K562 (cell line): ENCODE measurements at regions not wholly inside any gene's neighbourhood (a gene's known extent, or its start where the extent isn't known, plus 50 kb on each side); places are given as distances from the start of the nearest gene placed in this dataset.

Experiments
- ATAC-seq: fragments of 200-7000 bp; cut with Tn5 transposase; 3 replicates; pipeline ENCODE4 v1.9.1; 2020; ENCODE audit warnings: moderate library complexity
- BruUV-seq: library from RNA; stranded (reverse); fragments of 400-500 nt; replicated peaks from 2 replicates; lab custom pipeline; 2021; lab: Mats Ljungman, UMichigan
- CTCF ChIA-PET: fragments of 300-600 bp; formaldehyde crosslinking; extraction: SDS; loops from one replicate; lab custom pipeline; 2021; ENCODE audit warnings: low intra/inter-chr PET ratio; lab: Yijun Ruan, JAX
- POLR2A ChIA-PET: fragments of 300-600, 350-650 bp; sonication (Branson Sonifier 250); formaldehyde crosslinking; extraction: SDS; loops from one replicate; lab custom pipeline; 2021; ENCODE audit warnings: antibody characterized with exemption, inconsistent platforms; lab: Yijun Ruan, JAX
- DNase-seq, 4 experiments: peaks; one replicate each; pipeline versions ENCODE4 v3.0.0 to v3.0.0-alpha.2; 2011 to 2018; ENCODE audit warnings: low spot score in 3 of 4, mixed read lengths in 3 of 4; ENCODE audit errors: extremely low read depth in 1 of 4
- FAIRE-seq: peaks from 2 replicates; lab custom pipeline; 2011; peaks lifted over from hg19 to GRCh38; lab: Jason Lieb, UNC
- H2AFZ ChIP-seq: 2 replicates; pipeline ENCODE4 v1.6.0; 2011; ENCODE audit warnings: low read depth, low read length, control low read depth, inconsistent platforms
- H3K27ac ChIP-seq: fragments of 200-600 bp; 3 replicates; pipeline ENCODE4 v1.8.0; 2011; ENCODE audit warnings: low read depth, mild to moderate bottlenecking, control low read depth, inconsistent platforms, low read length, moderate library complexity, mixed read lengths; ENCODE audit errors: extremely low read depth
- H3K27me3 ChIP-seq, 2 experiments: fragments of 300-600 bp in 1 of 2; 2 replicates in 1 of 2; 3 replicates in 1 of 2; pipeline versions ENCODE4 v1.6.0 to v1.8.0; 2011; ENCODE audit warnings: inconsistent platforms in 2 of 2, low read length in 2 of 2, mild to moderate bottlenecking in 1 of 2, mixed read lengths in 1 of 2, moderate library complexity in 1 of 2; ENCODE audit not compliant: control insufficient read depth in 2 of 2, insufficient read depth in 2 of 2
- H3K36me3 ChIP-seq: fragments of 300-600 bp; 3 replicates; pipeline ENCODE4 v1.8.0; 2011; ENCODE audit warnings: mild to moderate bottlenecking, low read length, inconsistent platforms; ENCODE audit not compliant: control insufficient read depth, insufficient read depth
- H3K4me1 ChIP-seq, 2 experiments: fragments of 200-600 bp in 1 of 2; replicated peaks in 1 of 2; 2 replicates in 1 of 2; 3 replicates in 1 of 2; pipeline versions ENCODE4 v1.5.1 to v1.8.0; 2011; ENCODE audit warnings: inconsistent platforms in 2 of 2, low read length in 2 of 2, mild to moderate bottlenecking in 1 of 2, mixed read lengths in 1 of 2, moderate library complexity in 1 of 2; ENCODE audit not compliant: control insufficient read depth in 2 of 2, insufficient read depth in 2 of 2
- H3K4me2 ChIP-seq: 2 replicates; pipeline ENCODE4 v1.6.1; 2011; ENCODE audit warnings: low read length, control low read depth, inconsistent platforms, mixed read lengths; ENCODE audit not compliant: insufficient read depth
- H3K4me3 ChIP-seq: fragments of 200-600 bp; sonication (generic), shearing (Covaris generic); 2 replicates; pipeline ENCODE4 v1.5.1; 2016; ENCODE audit warnings: control low read depth, inconsistent platforms
- H3K79me2 ChIP-seq: fragments of 200-600 bp; 3 replicates; pipeline ENCODE4 v1.8.0; 2011; ENCODE audit warnings: low read length, inconsistent platforms; ENCODE audit not compliant: control insufficient read depth, insufficient read depth
- H3K9ac ChIP-seq, 2 experiments: 2 replicates each; pipeline versions ENCODE4 v1.6.0 to v1.6.1; 2011; ENCODE audit warnings: low read depth in 2 of 2, low read length in 2 of 2, control low read depth in 1 of 2, inconsistent platforms in 1 of 2, mild to moderate bottlenecking in 1 of 2, mixed read lengths in 1 of 2; ENCODE audit not compliant: insufficient read depth in 1 of 2
- H3K9me1 ChIP-seq: one replicate; pipeline ENCODE4 v1.6.0; 2011; ENCODE audit warnings: inconsistent platforms, mild to moderate bottlenecking, low read length, moderate library complexity; ENCODE audit not compliant: control insufficient read depth, insufficient read depth
- H3K9me3 ChIP-seq: replicated peaks from 2 replicates; pipeline ENCODE4 v1.5.1; 2011; ENCODE audit warnings: low read depth, low read length, inconsistent platforms; ENCODE audit not compliant: control insufficient read depth, insufficient read depth
- H4K20me1 ChIP-seq: replicated peaks from 2 replicates; pipeline ENCODE4 v1.6.1; 2011; ENCODE audit warnings: low read length, inconsistent platforms, mixed read lengths; ENCODE audit not compliant: control insufficient read depth, insufficient read depth
- BCOR ChIP-seq: fragments of 450-650 bp; IDR thresholded peaks from 2 replicates; pipeline ENCODE4 v1.6.1; 2016
- ETV5 ChIP-seq: sonication (generic); formaldehyde crosslinking; IDR thresholded peaks from 2 replicates; pipeline ENCODE4 v1.4.0; 2020; ENCODE audit warnings: low read depth, mild to moderate bottlenecking, missing genetic modification reagents
- L3MBTL2 ChIP-seq: fragments of 450-650 bp; IDR thresholded peaks from 2 replicates; pipeline ENCODE4 v1.6.1; 2016; ENCODE audit warnings: mild to moderate bottlenecking, moderate library complexity
- POLR3A ChIP-seq: IDR thresholded peaks from 2 replicates; pipeline ENCODE4 v1.6.1; 2011; ENCODE audit warnings: borderline replicate concordance, mild to moderate bottlenecking, moderate library complexity; ENCODE audit not compliant: insufficient read length, insufficient read depth; ENCODE audit errors: extremely low read depth
- ZNF431 ChIP-seq: sonication (generic); formaldehyde crosslinking; IDR thresholded peaks from 2 replicates; pipeline ENCODE4 v1.8.0; 2022; ENCODE audit warnings: mild to moderate bottlenecking, missing genetic modification reagents
- ZNF507 ChIP-seq: conservative IDR thresholded peaks from 2 replicates; pipeline ENCODE4 v1.6.1; 2017; ENCODE audit warnings: missing genetic modification characterization, missing compliant biosample characterization
- WGBS: fragments of 100-300 bp; shearing (Covaris generic); methylation state at CpG from one replicate; pipeline ENCODE4 v1.1.6; 2016; ENCODE audit warnings: low coverage, mixed read lengths; ENCODE audit not compliant: insufficient coverage; ENCODE audit errors: missing lambda C conversion rate; 5-methylcytosine and 5-hydroxymethylcytosine counted together
- in situ Hi-C: fragments of 300-500 bp; cut with MboI; formaldehyde crosslinking; loops from 4 replicates; pipeline ENCODE4 v1.15.0; 2018; ENCODE audit warnings: inconsistent platforms, mixed read lengths
- intact Hi-C: fragments of 100-400 bp; cut with micrococcal nuclease; formaldehyde crosslinking; loops from 2 replicates; pipeline ENCODE4 v1.14.2; 2022
- TF ChIP-seq, protein P1 (sequence below), 2 experiments: fragments of 450-650 bp in 1 of 2; sonication (generic) in 1 of 2; formaldehyde crosslinking in 1 of 2; IDR thresholded peaks; 2 replicates each; pipeline versions ENCODE4 v1.7.1 to v1.9.0; 2016 to 2022; ENCODE audit warnings: inconsistent platforms in 1 of 2, mild to moderate bottlenecking in 1 of 2, missing genetic modification reagents in 1 of 2

DNA sequence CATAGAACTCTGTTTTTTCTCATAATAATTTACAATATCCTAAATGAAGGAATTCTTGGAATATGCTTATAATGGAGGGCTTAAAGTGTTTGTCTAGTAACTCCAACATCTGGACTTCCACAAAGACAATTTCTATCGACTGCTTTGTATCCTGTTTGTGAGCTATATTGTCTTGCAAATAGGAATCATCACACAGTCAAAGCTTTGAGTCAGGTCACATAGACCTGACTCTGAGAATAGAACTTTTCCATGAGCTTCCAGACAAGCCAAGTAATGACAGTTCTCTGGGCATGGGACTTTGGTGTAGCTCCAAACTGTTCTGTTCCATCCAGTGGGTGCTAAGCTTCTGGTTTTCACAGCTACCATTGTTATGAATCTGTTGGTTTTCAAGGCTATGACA, 75.2 kb upstream of the GALNT7 start:
- H3K4me1 ChIP-seq = peaks cover 2 to 12% of the 10 kb centered on the region in 2 experiments; a peak in 2 of 5 replicates
- POLR2A ChIA-PET = interaction anchor here (0.7 to 1.1 kb wide), 2 partner anchors 9 to 96 kb away, joined by 3 read pairs; no protein-coding TSS in a partner anchor
- in situ Hi-C loops = no loop called here

DNA sequence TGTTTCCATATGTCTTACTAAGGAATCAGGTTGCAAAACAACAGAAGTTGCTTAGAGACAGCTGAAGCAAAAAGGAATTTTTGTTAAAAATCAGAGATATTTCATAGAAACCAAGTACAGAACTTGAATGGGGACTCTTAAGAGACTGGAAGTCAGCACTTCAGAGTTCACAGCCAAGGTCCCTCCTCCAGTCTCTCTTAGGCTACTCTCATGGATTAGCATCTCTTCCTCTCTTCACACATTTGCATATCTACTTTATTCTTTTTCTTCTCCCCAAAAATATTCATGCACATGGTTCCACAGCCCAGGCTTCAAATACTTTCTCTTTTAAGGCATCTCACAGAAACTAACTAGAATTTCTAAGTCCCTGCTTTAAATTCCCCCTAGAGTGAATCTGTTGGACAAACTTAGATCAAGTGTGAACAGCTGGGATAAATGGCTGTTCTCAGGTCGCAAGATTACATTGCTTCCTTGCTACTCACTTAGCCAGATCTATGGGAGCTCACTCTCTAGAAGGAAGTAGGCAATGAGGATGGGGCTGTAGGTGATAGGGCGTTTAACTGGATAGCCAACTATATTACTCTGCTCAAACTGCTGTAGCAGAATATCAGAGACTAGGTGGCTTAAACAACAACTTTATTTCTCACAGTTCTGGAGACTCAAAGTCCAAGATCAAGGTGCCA, 73.7 kb upstream of the GALNT7 start:
- Histone ChIP-seq H3K9me1 (no peaks in the 10 kb centered on the region), H3K27me3 (no peaks in the 10 kb centered on the region)
- TF ChIP-seq, protein P1, sequence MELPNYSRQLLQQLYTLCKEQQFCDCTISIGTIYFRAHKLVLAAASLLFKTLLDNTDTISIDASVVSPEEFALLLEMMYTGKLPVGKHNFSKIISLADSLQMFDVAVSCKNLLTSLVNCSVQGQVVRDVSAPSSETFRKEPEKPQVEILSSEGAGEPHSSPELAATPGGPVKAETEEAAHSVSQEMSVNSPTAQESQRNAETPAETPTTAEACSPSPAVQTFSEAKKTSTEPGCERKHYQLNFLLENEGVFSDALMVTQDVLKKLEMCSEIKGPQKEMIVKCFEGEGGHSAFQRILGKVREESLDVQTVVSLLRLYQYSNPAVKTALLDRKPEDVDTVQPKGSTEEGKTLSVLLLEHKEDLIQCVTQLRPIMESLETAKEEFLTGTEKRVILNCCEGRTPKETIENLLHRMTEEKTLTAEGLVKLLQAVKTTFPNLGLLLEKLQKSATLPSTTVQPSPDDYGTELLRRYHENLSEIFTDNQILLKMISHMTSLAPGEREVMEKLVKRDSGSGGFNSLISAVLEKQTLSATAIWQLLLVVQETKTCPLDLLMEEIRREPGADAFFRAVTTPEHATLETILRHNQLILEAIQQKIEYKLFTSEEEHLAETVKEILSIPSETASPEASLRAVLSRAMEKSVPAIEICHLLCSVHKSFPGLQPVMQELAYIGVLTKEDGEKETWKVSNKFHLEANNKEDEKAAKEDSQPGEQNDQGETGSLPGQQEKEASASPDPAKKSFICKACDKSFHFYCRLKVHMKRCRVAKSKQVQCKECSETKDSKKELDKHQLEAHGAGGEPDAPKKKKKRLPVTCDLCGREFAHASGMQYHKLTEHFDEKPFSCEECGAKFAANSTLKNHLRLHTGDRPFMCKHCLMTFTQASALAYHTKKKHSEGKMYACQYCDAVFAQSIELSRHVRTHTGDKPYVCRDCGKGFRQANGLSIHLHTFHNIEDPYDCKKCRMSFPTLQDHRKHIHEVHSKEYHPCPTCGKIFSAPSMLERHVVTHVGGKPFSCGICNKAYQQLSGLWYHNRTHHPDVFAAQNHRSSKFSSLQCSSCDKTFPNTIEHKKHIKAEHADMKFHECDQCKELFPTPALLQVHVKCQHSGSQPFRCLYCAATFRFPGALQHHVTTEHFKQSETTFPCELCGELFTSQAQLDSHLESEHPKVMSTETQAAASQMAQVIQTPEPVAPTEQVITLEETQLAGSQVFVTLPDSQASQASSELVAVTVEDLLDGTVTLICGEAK (IDR thresholded peaks at IDR 0.05) = 0 out of 2 replicates have a peak, but pooled peaks have one; percentile 31
- TF ChIP-seq, protein P1 (CRISPR knock-in tag; IDR thresholded peaks at IDR 0.05) = no peak
- no peak for TF ChIP-seq BCOR
- TF ChIP-seq, all 486 proteins: peak for 1
- Histone ChIP-seq H3K4me2 (no peak overlapping the region), H2AFZ (no peak overlapping the region), H3K79me2 (no peaks in the 10 kb centered on the region), H3K9me3 (no peaks in the 10 kb centered on the region), H3K27ac (no peak overlapping the region), H3K36me3 (no peaks in the 10 kb centered on the region), H3K9ac (no peak overlapping the region), H3K4me1 (peaks cover 2 to 12% of the 10 kb centered on the region in 2 experiments; a peak in 3 of 5 replicates), H3K4me3 (no peak overlapping the region), H4K20me1 (no peaks in the 10 kb centered on the region)
- 16% methylated on average over 2 of the region's 2 CpGs for WGBS
- BruUV-seq = no TSS peak
- in situ Hi-C loops = no loop called here
- DNase-seq = no peak
- ChIA-PET CTCF (no interaction called here), POLR2A (no interaction called here)
- FAIRE-seq = no peak
- ATAC-seq = no peak; the same call in 2 of the 3 replicates
- intact Hi-C loops = no loop called here

More for the DNA sequence above, 75.2 kb upstream of the GALNT7 start:
- H3K27ac ChIP-seq = no peak overlapping the region
- WGBS = 21% methylated on average over 1 of the region's 1 CpG
- intact Hi-C loops = no loop called here
- no peak for DNase-seq
- CTCF ChIA-PET = no interaction called here
- TF ChIP-seq ZNF507 (tag) = no peak
- no peak for TF ChIP-seq L3MBTL2
- TF ChIP-seq ETV5 (CRISPR knock-in tag) = no peak
- no peak for TF ChIP-seq ZNF431
- TF ChIP-seq POLR3A = no peak
- H3K9me1 ChIP-seq = no peaks in the 10 kb centered on the region
- no peak overlapping the region for H2AFZ ChIP-seq
- H3K4me2 ChIP-seq = no peak overlapping the region
- H3K79me2 ChIP-seq = no peaks in the 10 kb centered on the region
- no peak for ATAC-seq
- no peaks in the 10 kb centered on the region for H3K27me3 ChIP-seq
- no TSS peak for BruUV-seq
- H3K9me3 ChIP-seq = no peaks in the 10 kb centered on the region
- no peak overlapping the region for H3K4me3 ChIP-seq
- no peaks in the 10 kb centered on the region for H3K36me3 ChIP-seq
- no peak overlapping the region for H3K9ac ChIP-seq
- no peak for FAIRE-seq
- H4K20me1 ChIP-seq = no peaks in the 10 kb centered on the region
